DOHH2 (cell line): ENCODE measurements at regions not wholly inside any gene's neighbourhood (a gene's known extent, or its start where the extent isn't known, plus 50 kb on each side); places are given as distances from the start of the nearest gene placed in this dataset.

ENCODE experiments used
- EZH2phosphoT487 ChIP-seq: fragments of 200-600 bp; sonication (generic); IDR thresholded peaks from 2 replicates; pipeline ENCODE4 v1.6.1; 2017; ENCODE audit warnings: borderline replicate concordance, mild to moderate bottlenecking, antibody characterized with exemption, low read length, moderate library complexity, mixed read lengths
- TF ChIP-seq, protein P1 (sequence below): fragments of 200-600 bp; sonication (generic); IDR thresholded peaks from one replicate; pipeline ENCODE4 v1.5.1; 2014; ENCODE audit warnings: antibody characterized with exemption, mild to moderate bottlenecking, low read depth, low read length; ENCODE audit not compliant: poor library complexity, severe bottlenecking

DNA sequence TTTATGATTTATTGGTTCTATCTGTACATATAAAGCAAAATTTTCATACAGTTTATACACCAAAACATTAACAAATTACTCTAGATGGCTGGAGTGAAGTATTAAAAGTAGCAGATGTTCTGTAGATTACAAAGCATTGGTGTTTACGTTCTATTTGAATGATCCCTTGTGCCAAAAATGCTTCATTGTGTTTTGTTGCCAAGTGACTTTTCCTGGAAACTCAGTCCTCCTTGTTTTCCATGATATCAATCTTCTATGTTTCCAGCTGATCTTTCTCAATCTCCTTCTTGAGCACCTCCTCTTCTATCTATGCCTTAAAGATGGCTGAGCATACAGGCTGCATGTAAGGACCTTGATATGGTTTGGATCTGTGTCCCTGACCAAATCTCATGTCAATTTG, 263.6 kb upstream of the CTSO start:
- TF ChIP-seq, protein P1, sequence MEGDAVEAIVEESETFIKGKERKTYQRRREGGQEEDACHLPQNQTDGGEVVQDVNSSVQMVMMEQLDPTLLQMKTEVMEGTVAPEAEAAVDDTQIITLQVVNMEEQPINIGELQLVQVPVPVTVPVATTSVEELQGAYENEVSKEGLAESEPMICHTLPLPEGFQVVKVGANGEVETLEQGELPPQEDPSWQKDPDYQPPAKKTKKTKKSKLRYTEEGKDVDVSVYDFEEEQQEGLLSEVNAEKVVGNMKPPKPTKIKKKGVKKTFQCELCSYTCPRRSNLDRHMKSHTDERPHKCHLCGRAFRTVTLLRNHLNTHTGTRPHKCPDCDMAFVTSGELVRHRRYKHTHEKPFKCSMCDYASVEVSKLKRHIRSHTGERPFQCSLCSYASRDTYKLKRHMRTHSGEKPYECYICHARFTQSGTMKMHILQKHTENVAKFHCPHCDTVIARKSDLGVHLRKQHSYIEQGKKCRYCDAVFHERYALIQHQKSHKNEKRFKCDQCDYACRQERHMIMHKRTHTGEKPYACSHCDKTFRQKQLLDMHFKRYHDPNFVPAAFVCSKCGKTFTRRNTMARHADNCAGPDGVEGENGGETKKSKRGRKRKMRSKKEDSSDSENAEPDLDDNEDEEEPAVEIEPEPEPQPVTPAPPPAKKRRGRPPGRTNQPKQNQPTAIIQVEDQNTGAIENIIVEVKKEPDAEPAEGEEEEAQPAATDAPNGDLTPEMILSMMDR: no peak
- no peak for TF ChIP-seq EZH2phosphoT487
